SK-N-SH (cell line): ENCODE measurements at regions not wholly inside any gene's neighbourhood (a gene's known extent, or its start where the extent isn't known, plus 50 kb on each side); places are given as distances from the start of the nearest gene placed in this dataset.

Source experiments
- CTCF ChIA-PET: fragments of 300-600, 350-600 bp; formaldehyde crosslinking; extraction: SDS; loops from one replicate; lab custom pipeline; 2021; lab: Yijun Ruan, JAX
- POLR2A ChIA-PET: fragments of 350-600 bp; sonication (Branson Sonifier 250); formaldehyde crosslinking; extraction: SDS; loops from one replicate; lab custom pipeline; 2020; ENCODE audit warnings: antibody characterized with exemption, inconsistent platforms; lab: Yijun Ruan, JAX
- DNase-seq: peaks from one replicate; pipeline ENCODE4 v3.0.0; 2012
- H2AFZ ChIP-seq: fragments of 200-600 bp; sonication (generic); 2 replicates; pipeline ENCODE4 v1.8.1; 2016; ENCODE audit warnings: antibody characterized with exemption, mild to moderate bottlenecking, low read depth
- H3F3A ChIP-seq: fragments of 200-600 bp; sonication (generic); replicated peaks from 2 replicates; pipeline ENCODE3; 2016; ENCODE audit warnings: antibody characterized with exemption, mild to moderate bottlenecking; ENCODE audit not compliant: insufficient read depth
- H3K27ac ChIP-seq, 2 experiments: fragments of 200-500 bp in 1 of 2; fragments of 200-600 bp in 1 of 2; sonication (Bioruptor generic) in 1 of 2; sonication (generic), shearing (Covaris generic) in 1 of 2; 2 replicates each; pipeline versions ENCODE4 v1.5.1 to v1.6.1; 2014 to 2016; ENCODE audit warnings: low read depth in 2 of 2, inconsistent platforms in 1 of 2, low read length in 1 of 2, mild to moderate bottlenecking in 1 of 2, mixed read lengths in 1 of 2
- H3K27me3 ChIP-seq: fragments of 200-600 bp; sonication (generic), shearing (Covaris generic); 2 replicates; pipeline ENCODE4 v1.6.1; 2016; ENCODE audit warnings: mixed run types; ENCODE audit not compliant: insufficient read depth
- H3K36me3 ChIP-seq, 2 experiments: fragments of 200-500 bp in 1 of 2; fragments of 200-600 bp in 1 of 2; sonication (Bioruptor generic) in 1 of 2; sonication (generic) in 1 of 2; replicated peaks in 1 of 2; 2 replicates each; pipeline versions ENCODE3 to v1.5.1; 2014 to 2016; ENCODE audit warnings: low read length in 1 of 2, mild to moderate bottlenecking in 1 of 2; ENCODE audit not compliant: insufficient read depth in 2 of 2, control insufficient read depth in 1 of 2
- H3K4me1 ChIP-seq, 2 experiments: fragments of 200-500 bp in 1 of 2; fragments of 200-600 bp in 1 of 2; sonication (Bioruptor generic) in 1 of 2; sonication (generic), shearing (Covaris generic) in 1 of 2; 2 replicates each; pipeline versions ENCODE4 v1.5.1 to v1.6.1; 2014 to 2016; ENCODE audit warnings: low read depth in 1 of 2, low read length in 1 of 2, mixed run types in 1 of 2; ENCODE audit not compliant: insufficient read depth in 2 of 2, control insufficient read depth in 1 of 2
- H3K4me2 ChIP-seq: fragments of 200-600 bp; sonication (generic), shearing (Covaris generic); 2 replicates; pipeline ENCODE4 v1.6.1; 2017; ENCODE audit warnings: mixed run types
- H3K4me3 ChIP-seq, 2 experiments: fragments of 200-500 bp in 1 of 2; fragments of 200-600 bp in 1 of 2; sonication (Bioruptor generic) in 1 of 2; sonication (generic), shearing (Covaris generic) in 1 of 2; 2 replicates each; pipeline versions ENCODE4 v1.5.1 to v1.8.1; 2014 to 2016; ENCODE audit warnings: low read depth in 2 of 2, inconsistent platforms in 1 of 2, low read length in 1 of 2, mild to moderate bottlenecking in 1 of 2, mixed read lengths in 1 of 2, moderate library complexity in 1 of 2
- H3K79me2 ChIP-seq: fragments of 200-600 bp; sonication (generic); 2 replicates; pipeline ENCODE4 v1.8.1; 2017; ENCODE audit warnings: mild to moderate bottlenecking; ENCODE audit not compliant: insufficient read depth
- H3K9ac ChIP-seq: fragments of 200-600 bp; sonication (generic); 2 replicates; pipeline ENCODE4 v1.6.1; 2017; ENCODE audit warnings: mixed run types
- H3K9me2 ChIP-seq: fragments of 200-600 bp; sonication (generic); 2 replicates; pipeline ENCODE4 v1.6.1; 2017; ENCODE audit warnings: mixed run types
- H3K9me3 ChIP-seq: fragments of 200-600 bp; sonication (generic); 2 replicates; pipeline ENCODE4 v1.6.1; 2017; ENCODE audit warnings: mixed run types, mild to moderate bottlenecking, moderate library complexity
- H4K20me1 ChIP-seq: fragments of 200-600 bp; sonication (generic); 2 replicates; pipeline ENCODE4 v1.6.1; 2017; ENCODE audit warnings: mild to moderate bottlenecking, mixed run types; ENCODE audit not compliant: insufficient read depth
- ELF1 ChIP-seq: IDR thresholded peaks from 2 replicates; pipeline ENCODE4 v1.4.0; 2012
- EZH2phosphoT487 ChIP-seq: fragments of 200-600 bp; sonication (generic); IDR thresholded peaks from 2 replicates; pipeline ENCODE4 v1.6.1; 2017; ENCODE audit warnings: low read depth, mixed run types, mild to moderate bottlenecking, antibody characterized with exemption, moderate library complexity, borderline replicate concordance
- FOXM1 ChIP-seq: IDR thresholded peaks from 2 replicates; pipeline ENCODE4 v1.4.0; 2012; ENCODE audit warnings: low read depth, mild to moderate bottlenecking
- GABPA ChIP-seq: IDR thresholded peaks from 2 replicates; pipeline ENCODE4 v1.4.0; 2012; ENCODE audit warnings: low read depth, mild to moderate bottlenecking
- MAX ChIP-seq: IDR thresholded peaks from 2 replicates; pipeline ENCODE4 v1.4.0; 2012; ENCODE audit warnings: low read depth
- MEF2A ChIP-seq: IDR thresholded peaks from 2 replicates; pipeline ENCODE4 v1.4.0; 2012; ENCODE audit warnings: low read depth, borderline replicate concordance
- NFIC ChIP-seq: IDR thresholded peaks from 2 replicates; pipeline ENCODE4 v1.4.0; 2012; ENCODE audit warnings: borderline replicate concordance
- RCOR1 ChIP-seq: fragments of 150-350 bp; IDR thresholded peaks from 2 replicates; pipeline ENCODE4 v1.6.1; 2017; ENCODE audit warnings: antibody characterized with exemption, low read length
- SIN3A ChIP-seq: IDR thresholded peaks from 2 replicates; pipeline ENCODE4 v1.6.1; 2012; ENCODE audit warnings: low read depth, mild to moderate bottlenecking, low read length, moderate library complexity, borderline replicate concordance
- TAF1 ChIP-seq: IDR thresholded peaks from 2 replicates; pipeline ENCODE4 v1.6.1; 2012; ENCODE audit warnings: low read depth, mild to moderate bottlenecking, low read length, moderate library complexity, borderline replicate concordance
- USF1 ChIP-seq: IDR thresholded peaks from 2 replicates; pipeline ENCODE4 v1.4.0; 2012; ENCODE audit warnings: low read depth, borderline replicate concordance
- USF2 ChIP-seq: fragments of 150-350 bp; IDR thresholded peaks from 2 replicates; pipeline ENCODE4 v1.6.1; 2017; ENCODE audit warnings: antibody characterized with exemption, low read length, low read depth, borderline replicate concordance
- YY1 ChIP-seq: IDR thresholded peaks from 2 replicates; pipeline ENCODE4 v1.4.0; 2012; ENCODE audit warnings: low read depth, mild to moderate bottlenecking
- ZBTB33 ChIP-seq: IDR thresholded peaks from 2 replicates; pipeline ENCODE4 v1.4.0; 2012; ENCODE audit warnings: low read depth, borderline replicate concordance
- WGBS: methylation state at CpG from one replicate; pipeline ENCODE4 v1.1.6; 2017; ENCODE audit warnings: low lambda C conversion rate; 5-methylcytosine and 5-hydroxymethylcytosine counted together

GRCh38 chr16:75931970-75932369 lies 205.7 kb upstream of the CPHXL start:
- no peaks in the 10 kb centered on the region for H3K27me3 ChIP-seq
- H3K27ac ChIP-seq: no peak overlapping the region
- no peak for DNase-seq
- no peaks in the 10 kb centered on the region for H3F3A ChIP-seq
- no peaks in the 10 kb centered on the region for H3K9me3 ChIP-seq
- no peaks in the 10 kb centered on the region for H4K20me1 ChIP-seq
- no peak for TF ChIP-seq USF2
- no peak for TF ChIP-seq GABPA
- no peak for TF ChIP-seq EZH2phosphoT487
- no peak for TF ChIP-seq YY1
- no peak for TF ChIP-seq FOXM1
- TF ChIP-seq SIN3A: no peak
- TF ChIP-seq MAX: no peak
- TF ChIP-seq TAF1: no peak
- TF ChIP-seq USF1: no peak
- TF ChIP-seq MEF2A: no peak
- no peak for TF ChIP-seq ELF1
- no peak for TF ChIP-seq RCOR1
- no peak for TF ChIP-seq NFIC
- no peak overlapping the region for H3K4me2 ChIP-seq
- ChIA-PET CTCF (no interaction called here), POLR2A (no interaction called here)
- H3K9ac ChIP-seq: no peak overlapping the region
- H3K79me2 ChIP-seq: no peaks in the 10 kb centered on the region
- no peaks in the 10 kb centered on the region for H3K4me1 ChIP-seq
- no peak overlapping the region for H2AFZ ChIP-seq
- WGBS: 34% methylated on average over 1 of the region's 1 CpG
- H3K9me2 ChIP-seq: no peaks in the 10 kb centered on the region
- no peaks in the 10 kb centered on the region for H3K36me3 ChIP-seq
- H3K4me3 ChIP-seq: no peak overlapping the region

GRCh38 chr16:75938818-75939217 lies 212.5 kb upstream of the CPHXL start:
- no peaks in the 10 kb centered on the region for H3K79me2 ChIP-seq
- H3K27ac ChIP-seq: no peak overlapping the region
- no peaks in the 10 kb centered on the region for H3F3A ChIP-seq
- CTCF ChIA-PET: no interaction called here
- H2AFZ ChIP-seq: no peak overlapping the region
- peaks cover 0 to 6% of the 10 kb centered on the region in 2 experiments; a peak in 1 of 4 replicates for H3K4me1 ChIP-seq
- no peak overlapping the region for H3K9ac ChIP-seq
- no peaks in the 10 kb centered on the region for H3K9me2 ChIP-seq
- POLR2A ChIA-PET: no interaction called here
- no peaks in the 10 kb centered on the region for H3K9me3 ChIP-seq
- DNase-seq: no peak
- no peak overlapping the region for H3K4me2 ChIP-seq
- no peak overlapping the region for H3K4me3 ChIP-seq
- no peaks in the 10 kb centered on the region for H4K20me1 ChIP-seq
- no peak for TF ChIP-seq ZBTB33
- 63% methylated on average over 8 of the region's 8 CpGs for WGBS
- H3K36me3 ChIP-seq: no peaks in the 10 kb centered on the region
- H3K27me3 ChIP-seq: no peaks in the 10 kb centered on the region
